HEK293 (cell line): ENCODE measurements at regions not wholly inside any gene's neighbourhood (a gene's known extent, or its start where the extent isn't known, plus 50 kb on each side); places are given as distances from the start of the nearest gene placed in this dataset.
"Not testable (repeated sequence)": the region's sequence is repeated elsewhere in the genome, so short reads cannot be mapped to it uniquely, and the experiment has no call there.

Source experiments
- BCL11A ChIP-seq: fragments of 450-650 bp; formaldehyde crosslinking; IDR thresholded peaks from 2 replicates; pipeline ENCODE4 v1.5.1; 2016; ENCODE audit warnings: low read depth, missing biosample characterization, missing genetic modification characterization
- ZNF791 ChIP-seq: fragments of 450-650 bp; formaldehyde crosslinking; IDR thresholded peaks from 2 replicates; pipeline ENCODE4 v1.5.1; 2016; ENCODE audit warnings: missing biosample characterization, missing genetic modification characterization
- TF ChIP-seq, protein P1 (sequence below): fragments of 450-650 bp; formaldehyde crosslinking; IDR thresholded peaks from 2 replicates; pipeline ENCODE4 v1.5.1; 2016; ENCODE audit warnings: missing biosample characterization, missing genetic modification characterization
- TF ChIP-seq, protein P2 (sequence below): fragments of 450-650 bp; formaldehyde crosslinking; IDR thresholded peaks from 2 replicates; pipeline ENCODE4 v1.5.1; 2016; ENCODE audit warnings: missing biosample characterization, missing genetic modification characterization

DNA sequence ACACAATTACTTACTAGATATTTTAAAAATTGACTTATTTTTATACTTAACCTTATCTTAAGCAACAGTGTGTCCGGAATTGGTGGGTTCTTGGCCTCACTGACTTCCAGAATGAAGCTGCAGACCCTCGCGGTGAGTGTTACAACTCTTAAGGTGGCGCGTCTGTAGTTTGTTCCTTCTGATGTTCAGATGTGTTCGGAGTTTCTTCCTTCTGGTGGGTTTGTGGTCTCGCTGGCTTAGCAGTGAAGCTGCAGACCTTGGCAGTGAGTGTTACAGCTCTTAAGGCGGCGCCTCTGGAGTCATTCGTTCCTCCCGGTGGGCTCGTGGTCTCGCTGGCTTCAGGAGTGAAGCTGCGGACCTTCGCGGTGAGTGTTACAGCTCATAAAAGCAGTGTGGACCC, 322.5 kb upstream of the CITED2 start:
- TF ChIP-seq, protein P1, sequence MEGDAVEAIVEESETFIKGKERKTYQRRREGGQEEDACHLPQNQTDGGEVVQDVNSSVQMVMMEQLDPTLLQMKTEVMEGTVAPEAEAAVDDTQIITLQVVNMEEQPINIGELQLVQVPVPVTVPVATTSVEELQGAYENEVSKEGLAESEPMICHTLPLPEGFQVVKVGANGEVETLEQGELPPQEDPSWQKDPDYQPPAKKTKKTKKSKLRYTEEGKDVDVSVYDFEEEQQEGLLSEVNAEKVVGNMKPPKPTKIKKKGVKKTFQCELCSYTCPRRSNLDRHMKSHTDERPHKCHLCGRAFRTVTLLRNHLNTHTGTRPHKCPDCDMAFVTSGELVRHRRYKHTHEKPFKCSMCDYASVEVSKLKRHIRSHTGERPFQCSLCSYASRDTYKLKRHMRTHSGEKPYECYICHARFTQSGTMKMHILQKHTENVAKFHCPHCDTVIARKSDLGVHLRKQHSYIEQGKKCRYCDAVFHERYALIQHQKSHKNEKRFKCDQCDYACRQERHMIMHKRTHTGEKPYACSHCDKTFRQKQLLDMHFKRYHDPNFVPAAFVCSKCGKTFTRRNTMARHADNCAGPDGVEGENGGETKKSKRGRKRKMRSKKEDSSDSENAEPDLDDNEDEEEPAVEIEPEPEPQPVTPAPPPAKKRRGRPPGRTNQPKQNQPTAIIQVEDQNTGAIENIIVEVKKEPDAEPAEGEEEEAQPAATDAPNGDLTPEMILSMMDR (tag by site-specific recombination), result not testable (repeated sequence)
- TF ChIP-seq BCL11A, ZNF791 (tag by site-specific recombination): not testable (repeated sequence)
- TF ChIP-seq, protein P2, sequence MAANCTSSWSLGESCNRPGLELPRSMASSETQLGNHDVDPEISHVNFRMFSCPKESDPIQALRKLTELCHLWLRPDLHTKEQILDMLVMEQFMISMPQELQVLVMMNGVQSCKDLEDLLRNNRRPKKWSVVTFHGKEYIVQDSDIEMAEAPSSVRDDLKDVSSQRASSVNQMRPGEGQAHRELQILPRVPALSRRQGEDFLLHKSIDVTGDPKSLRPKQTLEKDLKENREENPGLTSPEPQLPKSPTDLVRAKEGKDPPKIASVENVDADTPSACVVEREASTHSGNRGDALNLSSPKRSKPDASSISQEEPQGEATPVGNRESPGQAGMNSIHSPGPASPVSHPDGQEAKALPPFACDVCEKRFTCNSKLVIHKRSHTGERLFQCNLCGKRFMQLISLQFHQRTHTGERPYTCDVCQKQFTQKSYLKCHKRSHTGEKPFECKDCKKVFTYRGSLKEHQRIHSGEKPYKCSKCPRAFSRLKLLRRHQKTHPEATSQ (tag by site-specific recombination), result not testable (repeated sequence)
